ENCODE measurements at regions not wholly inside any gene's neighbourhood (a gene's known extent, or its start where the extent isn't known, plus 50 kb on each side); places are given as distances from the start of the nearest gene placed in this dataset.

GRCh38 chr3:173258697-173259096 lies 117.7 kb upstream of the SPATA16 start:
- H3K27ac ChIP-seq (ENCODE audit: poor library complexity, severe bottlenecking): no peak overlapping the region
- H3K4me1 ChIP-seq (ENCODE audit: insufficient read depth, poor library complexity, severe bottlenecking): no peaks in the 10 kb centered on the region
- H3K9me3 ChIP-seq (ENCODE audit: severe bottlenecking): no peaks in the 10 kb centered on the region
- TF ChIP-seq CTCF (IDR thresholded peaks at IDR 0.05; ENCODE audit: poor library complexity, severe bottlenecking): no peak
- ATAC-seq (ENCODE audit: low read depth): no peak
- H3K27me3 ChIP-seq (ENCODE audit: insufficient read depth, poor library complexity, severe bottlenecking): no peaks in the 10 kb centered on the region
- no peak overlapping the region for H3K4me3 ChIP-seq (ENCODE audit: severe bottlenecking)
- DNase-seq (ENCODE audit: low spot score): no peak
- no peaks in the 10 kb centered on the region for H3K36me3 ChIP-seq (ENCODE audit: low read depth)

- H3K27me3 ChIP-seq (ENCODE audit: insufficient read depth, poor library complexity, severe bottlenecking): no peaks in the 10 kb centered on the region
- ATAC-seq (ENCODE audit: low read depth): no peak
- no peak overlapping the region for H3K4me3 ChIP-seq (ENCODE audit: severe bottlenecking)
- H3K4me1 ChIP-seq (ENCODE audit: insufficient read depth, poor library complexity, severe bottlenecking): no peaks in the 10 kb centered on the region
- H3K9me3 ChIP-seq (ENCODE audit: severe bottlenecking): no peaks in the 10 kb centered on the region
- DNase-seq (ENCODE audit: low spot score): no peak
- TF ChIP-seq CTCF (IDR thresholded peaks at IDR 0.05; ENCODE audit: poor library complexity, severe bottlenecking): no peak
- no peaks in the 10 kb centered on the region for H3K36me3 ChIP-seq (ENCODE audit: low read depth)
- no peak overlapping the region for H3K27ac ChIP-seq (ENCODE audit: poor library complexity, severe bottlenecking)
Measured at GRCh38 chr3:173257797-173258196, 116.8 kb upstream of the SPATA16 start.

GRCh38 chr3:173255555-173255954 lies 114.5 kb upstream of the SPATA16 start:
- H3K9me3 ChIP-seq (ENCODE audit: severe bottlenecking): no peaks in the 10 kb centered on the region
- ATAC-seq (ENCODE audit: low read depth) (no peak), DNase-seq (ENCODE audit: low spot score) (no peak)
- no peak for TF ChIP-seq CTCF (IDR thresholded peaks at IDR 0.05; ENCODE audit: poor library complexity, severe bottlenecking)
- no peak overlapping the region for H3K4me3 ChIP-seq (ENCODE audit: severe bottlenecking)
- H3K27me3 ChIP-seq (ENCODE audit: insufficient read depth, poor library complexity, severe bottlenecking): no peaks in the 10 kb centered on the region
- no peak overlapping the region for H3K27ac ChIP-seq (ENCODE audit: poor library complexity, severe bottlenecking)
- H3K36me3 ChIP-seq (ENCODE audit: low read depth): no peaks in the 10 kb centered on the region
- no peaks in the 10 kb centered on the region for H3K4me1 ChIP-seq (ENCODE audit: insufficient read depth, poor library complexity, severe bottlenecking)

GRCh38 chr3:173253471-173253870 lies 112.4 kb upstream of the SPATA16 start:
- Histone ChIP-seq H3K4me1 (ENCODE audit: insufficient read depth, poor library complexity, severe bottlenecking) (no peaks in the 10 kb centered on the region), H3K4me3 (ENCODE audit: severe bottlenecking) (no peak overlapping the region), H3K27me3 (ENCODE audit: insufficient read depth, poor library complexity, severe bottlenecking) (no peaks in the 10 kb centered on the region), H3K9me3 (ENCODE audit: severe bottlenecking) (no peaks in the 10 kb centered on the region), H3K36me3 (ENCODE audit: low read depth) (no peaks in the 10 kb centered on the region), H3K27ac (ENCODE audit: poor library complexity, severe bottlenecking) (no peak overlapping the region)
- DNase-seq (ENCODE audit: low spot score): no peak
- no peak for ATAC-seq (ENCODE audit: low read depth)
- no peak for TF ChIP-seq CTCF (IDR thresholded peaks at IDR 0.05; ENCODE audit: poor library complexity, severe bottlenecking)

- H3K27me3 ChIP-seq (ENCODE audit: insufficient read depth, poor library complexity, severe bottlenecking): peaks cover 3% of the 10 kb centered on the region
- no peaks in the 10 kb centered on the region for H3K36me3 ChIP-seq (ENCODE audit: low read depth)
- no peak overlapping the region for H3K27ac ChIP-seq (ENCODE audit: poor library complexity, severe bottlenecking)
- DNase-seq (ENCODE audit: low spot score) (no peak), ATAC-seq (ENCODE audit: low read depth) (no peak)
- no peak for TF ChIP-seq CTCF (IDR thresholded peaks at IDR 0.05; ENCODE audit: poor library complexity, severe bottlenecking)
- H3K9me3 ChIP-seq (ENCODE audit: severe bottlenecking): no peaks in the 10 kb centered on the region
- H3K4me3 ChIP-seq (ENCODE audit: severe bottlenecking): no peak overlapping the region
- no peaks in the 10 kb centered on the region for H3K4me1 ChIP-seq (ENCODE audit: insufficient read depth, poor library complexity, severe bottlenecking)
Measured at GRCh38 chr3:173249457-173249856, 108.4 kb upstream of the SPATA16 start.
